ENCODE measurements at regions not wholly inside any gene's neighbourhood (a gene's known extent, or its start where the extent isn't known, plus 50 kb on each side); places are given as distances from the start of the nearest gene placed in this dataset.

GRCh38 chr12:23140710-23141109 is 515.7 kb downstream of the ETNK1 start (continued):
- TF ChIP-seq AFF4 (CRISPR knock-in tag; IDR thresholded peaks at IDR 0.05; ENCODE audit: borderline replicate concordance) (no peak), FOXP4 (CRISPR knock-in tag; IDR thresholded peaks at IDR 0.05) (no peak), ARID4B (CRISPR knock-in tag; IDR thresholded peaks at IDR 0.05; ENCODE audit: borderline replicate concordance) (no peak), USF1 (CRISPR knock-in tag; IDR thresholded peaks at IDR 0.05) (no peak), MXD4 (CRISPR knock-in tag; IDR thresholded peaks at IDR 0.05; ENCODE audit: borderline replicate concordance) (no peak), ZNF423 (CRISPR knock-in tag; IDR thresholded peaks at IDR 0.05) (no peak), ERG (CRISPR knock-in tag; IDR thresholded peaks at IDR 0.05) (no peak), OVOL2 (CRISPR knock-in tag; IDR thresholded peaks at IDR 0.05; ENCODE audit: borderline replicate concordance) (no peak)

- peaks cover 4% of the 10 kb centered on the region for H3K27me3 Mint-ChIP-seq (ENCODE audit: low read depth)
- peaks cover 35% of the 10 kb centered on the region for H3K36me3 Mint-ChIP-seq
- H3K4me3 Mint-ChIP-seq, result no peak overlapping the region
- no peaks in the 10 kb centered on the region for H3K4me1 Mint-ChIP-seq
- H3K27ac Mint-ChIP-seq, result no peak overlapping the region
- no peak for DNase-seq (ENCODE audit: low spot score)
- no peak for ATAC-seq
- peaks cover 48% of the 10 kb centered on the region for H3K9me3 Mint-ChIP-seq
- CTCF ChIA-PET, result no interaction called here
- POLR2A ChIA-PET, result no interaction called here
- TF ChIP-seq PRRX2 (CRISPR knock-in tag; IDR thresholded peaks at IDR 0.05) (no peak), ZNF416 (CRISPR knock-in tag; IDR thresholded peaks at IDR 0.05) (no peak), ESRRA (CRISPR knock-in tag; IDR thresholded peaks at IDR 0.05; ENCODE audit: borderline replicate concordance) (no peak), NFE2L1 (CRISPR knock-in tag; IDR thresholded peaks at IDR 0.05) (no peak), OVOL2 (CRISPR knock-in tag; IDR thresholded peaks at IDR 0.05; ENCODE audit: borderline replicate concordance) (no peak), ZNF396 (CRISPR knock-in tag; IDR thresholded peaks at IDR 0.05; ENCODE audit: borderline replicate concordance) (no peak), IRF1 (CRISPR knock-in tag; IDR thresholded peaks at IDR 0.05) (no peak), MXD4 (CRISPR knock-in tag; IDR thresholded peaks at IDR 0.05; ENCODE audit: borderline replicate concordance) (no peak), ZNF281 (CRISPR knock-in tag; IDR thresholded peaks at IDR 0.05) (no peak), ZNF512 (CRISPR knock-in tag; IDR thresholded peaks at IDR 0.05; ENCODE audit: borderline replicate concordance) (no peak), SMAD3 (CRISPR knock-in tag; IDR thresholded peaks at IDR 0.05; ENCODE audit: borderline replicate concordance) (no peak)
Measured at GRCh38 chr12:23141335-23141734, 516.4 kb downstream of the ETNK1 start.
